HCT116 (cell line): ENCODE measurements at regions not wholly inside any gene's neighbourhood (a gene's known extent, or its start where the extent isn't known, plus 50 kb on each side); places are given as distances from the start of the nearest gene placed in this dataset.

Source experiments
- ATAC-seq: fragments of 200-7000 bp; cut with Tn5 transposase; 2 replicates; pipeline ENCODE4 v1.9.1; 2020; ENCODE audit warnings: mild to moderate bottlenecking, moderate library complexity
- BruUV-seq: library from RNA; stranded (reverse); fragments of 400-500 nt; replicated peaks from 2 replicates; lab custom pipeline; 2021; lab: Mats Ljungman, UMichigan
- CTCF ChIA-PET: fragments of 300-600 bp; sonication (Branson Sonifier 250); formaldehyde crosslinking; loops from one replicate; lab custom pipeline; 2021; ENCODE audit warnings: antibody characterized with exemption; lab: Charles Lee
- POLR2A ChIA-PET: fragments of 300-600, 350-600 bp; sonication (Branson Sonifier 250); formaldehyde crosslinking; loops from one replicate; lab custom pipeline; 2021; ENCODE audit warnings: antibody characterized with exemption; lab: Charles Lee
- RAD21 ChIA-PET, 2 experiments: fragments of 300-600 bp; sonication (Branson Sonifier 250); formaldehyde crosslinking; loops; one replicate each; lab custom pipeline; 2023; ENCODE audit warnings: low total read pairs in 2 of 2; ENCODE audit not compliant: uncharacterized antibody in 2 of 2, unreplicated experiment in 2 of 2, low non-redundant PET in 1 of 2; lab: Charles Lee
- DNase-seq: peaks from one replicate; pipeline ENCODE4 v3.0.0-alpha.2; 2010; ENCODE audit warnings: low read depth, low spot score
- H2AFZ ChIP-seq: fragments of 200-600 bp; shearing (Covaris generic), sonication (generic); 2 replicates; pipeline ENCODE4 v1.6.1; 2017; ENCODE audit warnings: low read depth, mixed run types, mixed read lengths, antibody characterized with exemption, low read length; ENCODE audit not compliant: poor library complexity, severe bottlenecking
- H3K27ac ChIP-seq: 2 replicates; pipeline ENCODE4 v1.5.1; 2012; ENCODE audit warnings: low read depth, low read length
- H3K27me3 ChIP-seq: fragments of 200-600 bp; sonication (generic); 2 replicates; pipeline ENCODE4 v1.6.1; 2016; ENCODE audit warnings: mixed run types, low read length, mixed read lengths; ENCODE audit not compliant: insufficient read depth
- H3K36me3 ChIP-seq, 2 experiments: fragments of 200-500 bp in 1 of 2; fragments of 200-600 bp in 1 of 2; sonication (Bioruptor generic) in 1 of 2; sonication (generic) in 1 of 2; 2 replicates each; pipeline versions ENCODE4 v1.5.1 to v1.6.1; 2014 to 2016; ENCODE audit warnings: low read length in 2 of 2, inconsistent platforms in 1 of 2, mixed read lengths in 1 of 2, mixed run types in 1 of 2; ENCODE audit not compliant: insufficient read depth in 2 of 2, control insufficient read depth in 1 of 2
- H3K4me1 ChIP-seq, 2 experiments: fragments of 200-600 bp in 1 of 2; sonication (generic) in 1 of 2; 2 replicates each; pipeline versions ENCODE4 v1.5.1 to v1.6.1; 2012 to 2017; ENCODE audit warnings: low read length in 2 of 2, inconsistent platforms in 1 of 2, mild to moderate bottlenecking in 1 of 2, mixed read lengths in 1 of 2, mixed run types in 1 of 2, moderate library complexity in 1 of 2; ENCODE audit not compliant: insufficient read depth in 2 of 2, control insufficient read depth in 1 of 2
- H3K4me2 ChIP-seq: fragments of 200-600 bp; sonication (generic); 2 replicates; pipeline ENCODE4 v1.6.1; 2017; ENCODE audit warnings: mixed run types, low read length, mixed read lengths
- H3K4me3 ChIP-seq, 2 experiments: fragments of 200-600 bp in 1 of 2; sonication (generic) in 1 of 2; replicated peaks in 1 of 2; 2 replicates each; pipeline ENCODE4 v1.5.1; 2011 to 2016; ENCODE audit warnings: low read length in 2 of 2, control low read depth in 1 of 2, low read depth in 1 of 2, mild to moderate bottlenecking in 1 of 2, mixed read lengths in 1 of 2, mixed run types in 1 of 2
- H3K79me2 ChIP-seq: fragments of 200-600 bp; sonication (generic); 2 replicates; pipeline ENCODE4 v1.6.1; 2017; ENCODE audit warnings: mild to moderate bottlenecking, mixed run types, low read length, moderate library complexity, mixed read lengths; ENCODE audit not compliant: insufficient read depth
- H3K9ac ChIP-seq: fragments of 200-600 bp; sonication (generic); 2 replicates; pipeline ENCODE4 v1.6.1; 2016; ENCODE audit warnings: low read length, mixed read lengths
- H3K9me2 ChIP-seq: fragments of 200-600 bp; sonication (generic), shearing (Covaris generic); 2 replicates; pipeline ENCODE4 v1.6.1; 2017; ENCODE audit warnings: mixed run types, mild to moderate bottlenecking, moderate library complexity; ENCODE audit not compliant: insufficient read depth
- H3K9me3 ChIP-seq, 2 experiments: fragments of 200-500 bp in 1 of 2; fragments of 200-600 bp in 1 of 2; sonication (Bioruptor generic) in 1 of 2; sonication (generic) in 1 of 2; 2 replicates each; pipeline ENCODE4 v1.6.1; 2014 to 2017; ENCODE audit warnings: low read length in 2 of 2, mixed read lengths in 2 of 2, inconsistent platforms in 1 of 2, low read depth in 1 of 2, mild to moderate bottlenecking in 1 of 2, mixed run types in 1 of 2, moderate library complexity in 1 of 2; ENCODE audit not compliant: control insufficient read depth in 1 of 2, insufficient read depth in 1 of 2
- H4K20me1 ChIP-seq: fragments of 200-600 bp; sonication (generic), shearing (Covaris generic); 2 replicates; pipeline ENCODE4 v1.6.1; 2017; ENCODE audit warnings: mixed run types, mild to moderate bottlenecking, moderate library complexity; ENCODE audit not compliant: insufficient read depth
- CBX3 ChIP-seq: IDR thresholded peaks from 2 replicates; pipeline ENCODE4 v1.6.1; 2012; ENCODE audit warnings: low read depth
- CEBPB ChIP-seq: IDR thresholded peaks from 2 replicates; pipeline ENCODE4 v1.6.1; 2012; ENCODE audit warnings: low read depth
- EGR1 ChIP-seq: IDR thresholded peaks from 2 replicates; pipeline ENCODE4 v1.6.1; 2012; ENCODE audit warnings: low read depth
- ELF1 ChIP-seq: IDR thresholded peaks from 2 replicates; pipeline ENCODE4 v1.6.1; 2012; ENCODE audit warnings: low read depth, borderline replicate concordance
- EZH2 ChIP-seq: fragments of 200-600 bp; sonication (generic); IDR thresholded peaks from 2 replicates; pipeline ENCODE4 v1.6.1; 2017; ENCODE audit warnings: antibody characterized with exemption, mixed run types
- POLR2A ChIP-seq: IDR thresholded peaks from 2 replicates; pipeline ENCODE4 v1.7.0; 2011; ENCODE audit warnings: borderline replicate concordance; ENCODE audit not compliant: insufficient read depth, insufficient read length; ENCODE audit errors: extremely low read depth
- POLR2AphosphoS5 ChIP-seq: IDR thresholded peaks from 2 replicates; pipeline ENCODE4 v1.6.1; 2011; ENCODE audit warnings: mild to moderate bottlenecking, low read depth, low read length, moderate library complexity
- SIN3A ChIP-seq: IDR thresholded peaks from 2 replicates; pipeline ENCODE4 v1.6.1; 2012; ENCODE audit warnings: low read depth
- SRF ChIP-seq: IDR thresholded peaks from 2 replicates; pipeline ENCODE4 v1.6.1; 2012; ENCODE audit warnings: low read depth
- YY1 ChIP-seq: IDR thresholded peaks from 2 replicates; pipeline ENCODE4 v1.6.1; 2011; ENCODE audit warnings: low read length, low read depth, moderate library complexity, mild to moderate bottlenecking; ENCODE audit not compliant: insufficient replicate concordance; ENCODE audit errors: extremely low read depth
- ZNF274 ChIP-seq: fragments of 200-500 bp; sonication (Bioruptor generic); IDR thresholded peaks from 2 replicates; pipeline ENCODE4 v1.6.1; 2014; ENCODE audit warnings: mild to moderate bottlenecking, low read depth, low read length, inconsistent platforms
- intact Hi-C: fragments of 100-400 bp; cut with micrococcal nuclease; formaldehyde crosslinking; loops from 2 replicates; pipeline ENCODE4 v1.10.0; 2022
- TF ChIP-seq, protein P1 (sequence below), 3 experiments: fragments of 200-600 bp in 1 of 3; sonication (generic) in 1 of 3; IDR thresholded peaks in 2 of 3; conservative IDR thresholded peaks in 1 of 3; 2 replicates each; pipeline ENCODE4 v1.5.1; 2012 to 2017; ENCODE audit warnings: low read depth in 2 of 3, low read length in 2 of 3, antibody characterized with exemption in 1 of 3, borderline replicate concordance in 1 of 3, control low read depth in 1 of 3, mild to moderate bottlenecking in 1 of 3, mixed read lengths in 1 of 3, mixed run types in 1 of 3, moderate library complexity in 1 of 3; ENCODE audit not compliant: insufficient read depth in 1 of 3
- TF ChIP-seq, protein P2 (sequence below): IDR thresholded peaks from 2 replicates; pipeline ENCODE4 v1.6.1; 2012
- TF ChIP-seq, protein P3 (sequence below): IDR thresholded peaks from 2 replicates; pipeline ENCODE4 v1.6.1; 2012; ENCODE audit warnings: low read depth

DNA sequence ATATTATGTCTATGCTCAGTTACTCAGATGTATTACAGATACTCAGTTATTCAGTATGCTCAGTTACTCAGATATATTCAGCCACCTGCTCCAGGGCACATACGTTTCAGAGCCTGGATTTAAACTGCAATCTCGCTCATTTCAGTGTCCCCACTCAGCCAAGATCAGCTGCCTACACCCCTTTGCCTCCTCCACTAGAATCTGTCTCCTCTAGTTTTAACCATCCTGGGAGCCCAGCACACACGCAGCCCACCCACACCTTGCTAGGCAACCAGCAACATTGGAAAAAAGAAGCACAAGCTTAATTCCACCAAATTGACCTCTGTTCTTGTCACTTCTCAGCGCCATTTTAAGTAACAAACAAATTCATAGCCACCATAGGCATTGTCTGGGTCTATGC is 246.2 kb downstream of the QDPR start:
- DNase-seq (no peak), ATAC-seq (no peak)
- ChIA-PET POLR2A (no interaction called here), RAD21 (no interaction called here), CTCF (no interaction called here)
- Histone ChIP-seq H3K36me3 (no peaks in the 10 kb centered on the region), H4K20me1 (no peaks in the 10 kb centered on the region), H2AFZ (no peak overlapping the region), H3K27me3 (peaks cover 49% of the 10 kb centered on the region), H3K9me3 (no peaks in the 10 kb centered on the region), H3K27ac (no peak overlapping the region), H3K4me1 (no peaks in the 10 kb centered on the region), H3K4me2 (no peak overlapping the region), H3K9ac (no peak overlapping the region), H3K79me2 (no peaks in the 10 kb centered on the region), H3K4me3 (no peak overlapping the region), H3K9me2 (no peaks in the 10 kb centered on the region)
- TF ChIP-seq ZNF274, result no peak
- TF ChIP-seq CEBPB, result no peak
- TF ChIP-seq CBX3, result no peak
- TF ChIP-seq YY1, result no peak
- TF ChIP-seq ELF1, result no peak
- TF ChIP-seq EZH2, result no peak
- TF ChIP-seq EGR1, result no peak
- TF ChIP-seq, protein P1, sequence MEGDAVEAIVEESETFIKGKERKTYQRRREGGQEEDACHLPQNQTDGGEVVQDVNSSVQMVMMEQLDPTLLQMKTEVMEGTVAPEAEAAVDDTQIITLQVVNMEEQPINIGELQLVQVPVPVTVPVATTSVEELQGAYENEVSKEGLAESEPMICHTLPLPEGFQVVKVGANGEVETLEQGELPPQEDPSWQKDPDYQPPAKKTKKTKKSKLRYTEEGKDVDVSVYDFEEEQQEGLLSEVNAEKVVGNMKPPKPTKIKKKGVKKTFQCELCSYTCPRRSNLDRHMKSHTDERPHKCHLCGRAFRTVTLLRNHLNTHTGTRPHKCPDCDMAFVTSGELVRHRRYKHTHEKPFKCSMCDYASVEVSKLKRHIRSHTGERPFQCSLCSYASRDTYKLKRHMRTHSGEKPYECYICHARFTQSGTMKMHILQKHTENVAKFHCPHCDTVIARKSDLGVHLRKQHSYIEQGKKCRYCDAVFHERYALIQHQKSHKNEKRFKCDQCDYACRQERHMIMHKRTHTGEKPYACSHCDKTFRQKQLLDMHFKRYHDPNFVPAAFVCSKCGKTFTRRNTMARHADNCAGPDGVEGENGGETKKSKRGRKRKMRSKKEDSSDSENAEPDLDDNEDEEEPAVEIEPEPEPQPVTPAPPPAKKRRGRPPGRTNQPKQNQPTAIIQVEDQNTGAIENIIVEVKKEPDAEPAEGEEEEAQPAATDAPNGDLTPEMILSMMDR (IDR thresholded peaks at IDR 0.05 in 2 of 3, conservative IDR thresholded peaks at IDR 0.05 in 1 of 3; ENCODE audit: borderline replicate concordance in 1 of 3, insufficient read depth in 1 of 3, low read depth in 2 of 3, low read length in 2 of 3), result no peak
- TF ChIP-seq POLR2AphosphoS5, result no peak
- TF ChIP-seq, protein P2, sequence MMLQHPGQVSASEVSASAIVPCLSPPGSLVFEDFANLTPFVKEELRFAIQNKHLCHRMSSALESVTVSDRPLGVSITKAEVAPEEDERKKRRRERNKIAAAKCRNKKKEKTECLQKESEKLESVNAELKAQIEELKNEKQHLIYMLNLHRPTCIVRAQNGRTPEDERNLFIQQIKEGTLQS, result no peak
- TF ChIP-seq, protein P3, sequence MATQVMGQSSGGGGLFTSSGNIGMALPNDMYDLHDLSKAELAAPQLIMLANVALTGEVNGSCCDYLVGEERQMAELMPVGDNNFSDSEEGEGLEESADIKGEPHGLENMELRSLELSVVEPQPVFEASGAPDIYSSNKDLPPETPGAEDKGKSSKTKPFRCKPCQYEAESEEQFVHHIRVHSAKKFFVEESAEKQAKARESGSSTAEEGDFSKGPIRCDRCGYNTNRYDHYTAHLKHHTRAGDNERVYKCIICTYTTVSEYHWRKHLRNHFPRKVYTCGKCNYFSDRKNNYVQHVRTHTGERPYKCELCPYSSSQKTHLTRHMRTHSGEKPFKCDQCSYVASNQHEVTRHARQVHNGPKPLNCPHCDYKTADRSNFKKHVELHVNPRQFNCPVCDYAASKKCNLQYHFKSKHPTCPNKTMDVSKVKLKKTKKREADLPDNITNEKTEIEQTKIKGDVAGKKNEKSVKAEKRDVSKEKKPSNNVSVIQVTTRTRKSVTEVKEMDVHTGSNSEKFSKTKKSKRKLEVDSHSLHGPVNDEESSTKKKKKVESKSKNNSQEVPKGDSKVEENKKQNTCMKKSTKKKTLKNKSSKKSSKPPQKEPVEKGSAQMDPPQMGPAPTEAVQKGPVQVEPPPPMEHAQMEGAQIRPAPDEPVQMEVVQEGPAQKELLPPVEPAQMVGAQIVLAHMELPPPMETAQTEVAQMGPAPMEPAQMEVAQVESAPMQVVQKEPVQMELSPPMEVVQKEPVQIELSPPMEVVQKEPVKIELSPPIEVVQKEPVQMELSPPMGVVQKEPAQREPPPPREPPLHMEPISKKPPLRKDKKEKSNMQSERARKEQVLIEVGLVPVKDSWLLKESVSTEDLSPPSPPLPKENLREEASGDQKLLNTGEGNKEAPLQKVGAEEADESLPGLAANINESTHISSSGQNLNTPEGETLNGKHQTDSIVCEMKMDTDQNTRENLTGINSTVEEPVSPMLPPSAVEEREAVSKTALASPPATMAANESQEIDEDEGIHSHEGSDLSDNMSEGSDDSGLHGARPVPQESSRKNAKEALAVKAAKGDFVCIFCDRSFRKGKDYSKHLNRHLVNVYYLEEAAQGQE, result no peak
- TF ChIP-seq POLR2A, result no peak
- no peak for TF ChIP-seq SIN3A
- TF ChIP-seq SRF, result no peak
- no TSS peak for BruUV-seq
- intact Hi-C loops, result no loop called here
